Endothelial cell of umbilical vein (primary cell): ENCODE measurements at regions not wholly inside any gene's neighbourhood (a gene's known extent, or its start where the extent isn't known, plus 50 kb on each side); places are given as distances from the start of the nearest gene placed in this dataset.

Source experiments
- BruUV-seq: library from RNA; stranded (reverse); fragments of 400-500 nt; replicated peaks from 2 replicates; lab custom pipeline; 2021; lab: Mats Ljungman, UMichigan
- CTCF ChIA-PET: fragments of 300-600, 350-600 bp; sonication (Branson Sonifier 250); formaldehyde crosslinking; loops from one replicate; lab custom pipeline; 2021; ENCODE audit warnings: antibody characterized with exemption, inconsistent platforms; lab: Charles Lee
- POLR2A ChIA-PET: fragments of 300-600, 350-600 bp; sonication (Branson Sonifier 250); formaldehyde crosslinking; loops from one replicate; lab custom pipeline; 2021; ENCODE audit warnings: antibody characterized with exemption, inconsistent platforms; lab: Charles Lee
- DNase-seq: peaks from one replicate; pipeline ENCODE4 v3.0.0-alpha.2; 2011; ENCODE audit warnings: low read depth, low spot score
- FAIRE-seq: peaks from 2 replicates; lab custom pipeline; 2011; peaks lifted over from hg19 to GRCh38; lab: Jason Lieb, UNC
- H2AFZ ChIP-seq: 2 replicates; pipeline ENCODE4 v1.6.0; 2012; ENCODE audit warnings: low read depth, low read length, control low read depth, inconsistent platforms
- H3K27ac ChIP-seq: 2 replicates; pipeline ENCODE4 v1.5.1; 2011; ENCODE audit warnings: low read depth, mild to moderate bottlenecking, control low read depth, low read length, moderate library complexity; ENCODE audit not compliant: insufficient read depth
- H3K27me3 ChIP-seq, 2 experiments: 2 replicates each; pipeline versions ENCODE4 v1.6.0 to v1.6.1; 2011; ENCODE audit warnings: low read length in 2 of 2, mixed read lengths in 1 of 2; ENCODE audit not compliant: control insufficient read depth in 2 of 2, insufficient read depth in 2 of 2
- H3K36me3 ChIP-seq, 2 experiments: 2 replicates in 1 of 2; 3 replicates in 1 of 2; pipeline ENCODE4 v1.5.1; 2011; ENCODE audit warnings: low read length in 2 of 2, mild to moderate bottlenecking in 1 of 2, moderate library complexity in 1 of 2; ENCODE audit not compliant: control insufficient read depth in 2 of 2, insufficient read depth in 2 of 2; ENCODE audit errors: extremely low read depth in 1 of 2
- H3K4me1 ChIP-seq: 3 replicates; pipeline ENCODE4 v1.5.1; 2011; ENCODE audit warnings: mild to moderate bottlenecking, low read length; ENCODE audit not compliant: control insufficient read depth, insufficient read depth; ENCODE audit errors: extremely low read depth
- H3K4me2 ChIP-seq: 2 replicates; pipeline ENCODE4 v1.6.1; 2011; ENCODE audit warnings: low read length, control low read depth, mixed read lengths; ENCODE audit not compliant: insufficient read depth
- H3K4me3 ChIP-seq, 3 experiments: fragments of 200-600 bp in 1 of 3; sonication (generic), shearing (Covaris generic) in 1 of 3; replicated peaks in 1 of 3; 2 replicates each; pipeline ENCODE4 v1.5.1; 2011 to 2016; ENCODE audit warnings: control low read depth in 3 of 3, low read length in 3 of 3, mild to moderate bottlenecking in 2 of 3, inconsistent platforms in 1 of 3, low read depth in 1 of 3, moderate library complexity in 1 of 3; ENCODE audit not compliant: insufficient read depth in 1 of 3
- H3K79me2 ChIP-seq: 2 replicates; pipeline ENCODE4 v1.6.0; 2012; ENCODE audit warnings: low read length, inconsistent platforms; ENCODE audit not compliant: control insufficient read depth, insufficient read depth
- H3K9ac ChIP-seq: replicated peaks from 2 replicates; pipeline ENCODE3; 2011; ENCODE audit warnings: low read length, control low read depth; ENCODE audit not compliant: insufficient read depth; ENCODE audit errors: extremely low read depth
- H3K9me1 ChIP-seq: replicated peaks from 3 replicates; pipeline ENCODE4 v1.6.0; 2011; ENCODE audit warnings: mild to moderate bottlenecking, low read length; ENCODE audit not compliant: control insufficient read depth, insufficient read depth; ENCODE audit errors: extremely low read depth
- H3K9me3 ChIP-seq: replicated peaks from 2 replicates; pipeline ENCODE4 v1.5.1; 2012; ENCODE audit warnings: low read length, inconsistent platforms; ENCODE audit not compliant: control insufficient read depth, insufficient read depth
- H4K20me1 ChIP-seq: replicated peaks from 2 replicates; pipeline ENCODE3; 2011; ENCODE audit warnings: mild to moderate bottlenecking, low read length; ENCODE audit not compliant: control insufficient read depth, insufficient read depth; ENCODE audit errors: extremely low read depth
- CTCF ChIP-seq, 2 donors: IDR thresholded peaks; 1 replicate in 1 of 2; 2 replicates in 1 of 2; pipeline ENCODE4 v1.5.1; 2011; ENCODE audit warnings: low read length in 2 of 2, mild to moderate bottlenecking in 2 of 2, moderate library complexity in 2 of 2, control low read depth in 1 of 2, inconsistent platforms in 1 of 2, low read depth in 1 of 2; ENCODE audit not compliant: insufficient read depth in 1 of 2; ENCODE audit errors: extremely low read depth in 1 of 2
- EZH2 ChIP-seq: IDR thresholded peaks from 2 replicates; pipeline ENCODE4 v1.6.1; 2012; ENCODE audit warnings: borderline replicate concordance, low read depth, mild to moderate bottlenecking, moderate library complexity, low read length, inconsistent platforms; ENCODE audit not compliant: severe bottlenecking
- FOS ChIP-seq: IDR thresholded peaks from 2 replicates; pipeline ENCODE4 v1.6.1; 2011; ENCODE audit warnings: mild to moderate bottlenecking, low read length, moderate library complexity, borderline replicate concordance; ENCODE audit not compliant: insufficient read depth
- GATA2 ChIP-seq: IDR thresholded peaks from 2 replicates; pipeline ENCODE4 v1.7.0; 2011; ENCODE audit warnings: low read depth, mild to moderate bottlenecking, moderate library complexity, mixed read lengths, low read length; ENCODE audit not compliant: insufficient read length, insufficient read depth
- JUN ChIP-seq: IDR thresholded peaks from 2 replicates; pipeline ENCODE4 v1.6.1; 2011; ENCODE audit warnings: borderline replicate concordance, low read depth; ENCODE audit not compliant: insufficient read length, insufficient read depth
- MAX ChIP-seq: IDR thresholded peaks from 2 replicates; pipeline ENCODE4 v1.6.1; 2011; ENCODE audit not compliant: insufficient read depth, insufficient read length
- MYC ChIP-seq: IDR thresholded peaks from one replicate; pipeline ENCODE4 v1.6.1; 2011; ENCODE audit warnings: mild to moderate bottlenecking, low read depth, low read length
- POLR2A ChIP-seq: IDR thresholded peaks from 2 replicates; pipeline ENCODE4 v1.6.1; 2012; ENCODE audit warnings: low read depth, mild to moderate bottlenecking, control low read depth, low read length
- POLR2AphosphoS5 ChIP-seq: IDR thresholded peaks from 2 replicates; pipeline ENCODE4 v1.6.1; 2012; ENCODE audit warnings: low read depth, mild to moderate bottlenecking, control low read depth, low read length, moderate library complexity; ENCODE audit not compliant: insufficient read depth
- dilution Hi-C: fragments of 300-500 bp; cut with MboI; formaldehyde crosslinking; loops from one replicate; pipeline ENCODE4 v1.15.0; 2019; ENCODE audit warnings: low sequenced_read_pairs; ENCODE audit not compliant: extremely low pct_ligation_motif_present
- intact Hi-C: fragments of 100-400 bp; cut with micrococcal nuclease; formaldehyde crosslinking; loops from one replicate; pipeline ENCODE4 v1.10.0; 2022

DNA sequence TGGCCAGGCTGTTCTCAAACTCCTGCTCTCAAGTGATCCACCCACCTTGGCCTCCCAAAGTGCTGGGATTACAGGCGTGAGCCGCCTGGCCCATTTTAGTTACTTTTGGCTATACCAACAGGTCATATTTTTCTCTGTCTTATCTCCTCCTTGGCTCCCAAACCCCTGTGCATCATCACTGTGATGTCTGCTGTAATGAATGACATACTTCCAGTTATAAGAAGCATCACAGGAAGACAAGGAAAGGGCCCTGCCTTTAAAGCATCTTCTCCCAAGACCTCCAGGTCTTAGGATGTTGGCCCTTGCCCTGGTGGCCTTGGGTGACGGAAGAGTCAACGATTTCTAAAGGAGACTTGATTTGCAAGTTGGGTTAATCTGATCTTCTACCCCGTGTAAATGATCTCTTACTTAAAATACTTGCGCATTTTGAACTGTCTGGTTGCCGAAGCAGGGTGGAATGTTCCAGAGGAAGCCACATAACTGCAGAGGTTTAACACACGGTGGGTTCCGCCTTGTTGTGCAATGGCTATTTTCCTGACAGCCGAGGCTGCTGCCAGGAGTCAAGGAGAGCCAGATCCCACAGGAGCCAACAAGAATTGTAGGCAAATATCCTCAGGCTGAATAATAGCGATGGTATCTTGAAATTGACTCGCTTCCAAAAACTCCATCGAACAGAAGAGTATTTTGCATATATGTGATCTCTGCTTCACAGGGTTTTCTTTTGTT is 55.7 kb upstream of the PLXNC1 start:
- no peak overlapping the region for H3K27ac ChIP-seq
- H3K79me2 ChIP-seq = no peaks in the 10 kb centered on the region
- no peak overlapping the region for H3K9ac ChIP-seq
- H4K20me1 ChIP-seq = no peaks in the 10 kb centered on the region
- no peaks in the 10 kb centered on the region for H3K4me1 ChIP-seq
- ChIA-PET POLR2A (no interaction called here), CTCF (interaction anchor here (2.1 to 5.5 kb wide), 2 partner anchors 8 to 17 kb away, joined by 8 to 37 read pairs; no protein-coding TSS in a partner anchor)
- FAIRE-seq = no peak
- no peak overlapping the region for H2AFZ ChIP-seq
- no peak overlapping the region for H3K4me2 ChIP-seq
- no TSS peak for BruUV-seq
- DNase-seq = no peak
- no peaks in the 10 kb centered on the region for H3K9me1 ChIP-seq
- dilution Hi-C loops = no loop called here
- H3K27me3 ChIP-seq = peaks cover 0 to 3% of the 10 kb centered on the region in 2 experiments
- no peaks in the 10 kb centered on the region for H3K36me3 ChIP-seq
- intact Hi-C loops = no loop called here
- TF ChIP-seq EZH2 (no peak), JUN (no peak), GATA2 (no peak), POLR2AphosphoS5 (no peak), MYC (no peak), POLR2A (no peak), FOS (no peak)
- no peaks in the 10 kb centered on the region for H3K9me3 ChIP-seq
- no peak overlapping the region for H3K4me3 ChIP-seq

DNA sequence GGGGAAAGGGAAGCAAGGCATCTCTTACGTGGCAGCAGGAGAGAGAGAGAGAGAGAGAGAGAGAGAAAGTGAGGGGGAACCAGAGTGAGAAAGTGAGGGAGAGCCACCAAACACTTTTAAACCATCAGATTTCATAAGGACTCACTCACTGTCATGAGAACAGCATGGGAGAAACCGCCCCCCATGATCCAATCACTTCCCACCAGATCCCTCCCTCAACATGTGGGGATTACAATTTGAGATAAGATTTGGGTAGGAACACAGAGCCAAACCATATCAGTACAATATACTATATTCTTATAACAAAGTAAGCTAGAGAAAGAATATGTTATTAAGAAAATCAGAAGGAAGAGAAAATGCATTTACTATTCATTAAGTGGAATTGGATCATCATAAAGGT is 53.7 kb upstream of the PLXNC1 start:
- Histone ChIP-seq H4K20me1 (no peaks in the 10 kb centered on the region), H3K9me1 (no peaks in the 10 kb centered on the region), H3K9ac (no peak overlapping the region), H3K27me3 (peaks cover 3% of the 10 kb centered on the region in 2 experiments), H3K9me3 (no peaks in the 10 kb centered on the region), H3K79me2 (no peaks in the 10 kb centered on the region), H3K4me3 (no peak overlapping the region), H3K27ac (no peak overlapping the region), H3K36me3 (no peaks in the 10 kb centered on the region), H3K4me1 (no peaks in the 10 kb centered on the region), H3K4me2 (no peak overlapping the region), H2AFZ (no peak overlapping the region)
- no TSS peak for BruUV-seq
- CTCF ChIA-PET = interaction anchor here (1.1 to 5.5 kb wide), 2 partner anchors 6 to 592 kb away, joined by 5 to 37 read pairs; no protein-coding TSS in a partner anchor
- POLR2A ChIA-PET = no interaction called here
- TF ChIP-seq CTCF (IDR thresholded peaks at IDR 0.05; ENCODE audit: extremely low read depth in 1 of 2, insufficient read depth in 1 of 2, low read depth in 1 of 2, low read length in 2 of 2) (no peak), POLR2AphosphoS5 (no peak), JUN (no peak), MYC (no peak), POLR2A (no peak), FOS (no peak), MAX (no peak), EZH2 (no peak)
- intact Hi-C loops (no loop called here), dilution Hi-C loops (no loop called here)
- FAIRE-seq (no peak), DNase-seq (no peak)
